A204.1 (cell line): ENCODE measurements at regions not wholly inside any gene's neighbourhood (a gene's known extent, or its start where the extent isn't known, plus 50 kb on each side); places are given as distances from the start of the nearest gene placed in this dataset.
"Not testable (repeated sequence)": the region's sequence is repeated elsewhere in the genome, so short reads cannot be mapped to it uniquely, and the experiment has no call there.

Experiments used
- FAIRE-seq: peaks from 2 replicates; lab custom pipeline; 2012; peaks lifted over from hg19 to GRCh38; lab: Jason Lieb, UNC

GRCh38 chr2:129906861-129907235 lies 72.6 kb upstream of the RAB6C start:
- no peak for FAIRE-seq

- no peak for FAIRE-seq
Measured at GRCh38 chr2:129907256-129907998, 72.0 kb upstream of the RAB6C start.

GRCh38 chr2:129908721-129909373 lies 70.6 kb upstream of the RAB6C start:
- no peak for FAIRE-seq

- FAIRE-seq, result no peak
Measured at GRCh38 chr2:129909651-129910418, 69.6 kb upstream of the RAB6C start.

- no peak for FAIRE-seq
Measured at GRCh38 chr2:129910446-129911362, 68.8 kb upstream of the RAB6C start.

- FAIRE-seq, result no peak
Measured at GRCh38 chr2:129911363-129912065, 68.0 kb upstream of the RAB6C start.

GRCh38 chr2:129912066-129912820 lies 67.2 kb upstream of the RAB6C start:
- FAIRE-seq, result no peak

GRCh38 chr2:129912871-129913694 lies 66.4 kb upstream of the RAB6C start:
- no peak for FAIRE-seq

- no peak for FAIRE-seq
Measured at GRCh38 chr2:129913695-129914495, 65.6 kb upstream of the RAB6C start.

GRCh38 chr2:129914538-129915302 lies 64.7 kb upstream of the RAB6C start:
- FAIRE-seq, result no peak

GRCh38 chr2:129915303-129915840 lies 64.1 kb upstream of the RAB6C start:
- FAIRE-seq, result no peak

- no peak for FAIRE-seq
Measured at GRCh38 chr2:129918604-129919003, 60.9 kb upstream of the RAB6C start.

- no peak for FAIRE-seq
Measured at GRCh38 chr2:129922571-129923264, 56.7 kb upstream of the RAB6C start.

- FAIRE-seq, result peak; percentile 93
Measured at GRCh38 chr2:129923265-129924091, 56.0 kb upstream of the RAB6C start.

- not testable (repeated sequence) for FAIRE-seq
Measured at GRCh38 chr2:129924115-129924514, 55.4 kb upstream of the RAB6C start.

GRCh38 chr2:129925381-129925780 lies 54.1 kb upstream of the RAB6C start:
- no peak for FAIRE-seq
